OCI-M1 (cell line): ENCODE measurements at regions not wholly inside any gene's neighbourhood (a gene's known extent, or its start where the extent isn't known, plus 50 kb on each side); places are given as distances from the start of the nearest gene placed in this dataset.
"Not testable (repeated sequence)": the region's sequence is repeated elsewhere in the genome, so short reads cannot be mapped to it uniquely, and the experiment has no call there.

Experiments used
- DNase-seq: peaks from one replicate; lab custom pipeline; 2025; lab: John Stamatoyannopoulos, UW

DNA sequence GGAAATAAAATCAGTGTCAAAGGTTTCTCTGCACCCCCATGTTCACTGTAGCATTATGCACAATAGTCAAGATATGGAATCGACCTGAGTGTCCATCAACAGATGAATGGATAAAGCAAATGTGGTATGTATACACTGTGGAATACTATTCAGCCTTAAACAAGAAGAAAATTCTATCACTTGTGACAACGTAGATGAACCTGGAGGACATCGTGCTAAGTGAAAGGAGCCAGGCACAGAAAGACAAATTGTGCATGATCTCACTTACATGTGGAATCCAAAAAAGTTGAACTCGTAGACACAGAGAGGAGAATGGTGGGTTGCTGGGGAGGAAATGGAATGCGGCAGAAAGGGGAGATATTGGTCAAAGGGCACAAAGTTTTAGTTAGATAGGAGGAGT lies 136.3 kb upstream of the ESR1 start:
- DNase-seq, result no peak

DNA sequence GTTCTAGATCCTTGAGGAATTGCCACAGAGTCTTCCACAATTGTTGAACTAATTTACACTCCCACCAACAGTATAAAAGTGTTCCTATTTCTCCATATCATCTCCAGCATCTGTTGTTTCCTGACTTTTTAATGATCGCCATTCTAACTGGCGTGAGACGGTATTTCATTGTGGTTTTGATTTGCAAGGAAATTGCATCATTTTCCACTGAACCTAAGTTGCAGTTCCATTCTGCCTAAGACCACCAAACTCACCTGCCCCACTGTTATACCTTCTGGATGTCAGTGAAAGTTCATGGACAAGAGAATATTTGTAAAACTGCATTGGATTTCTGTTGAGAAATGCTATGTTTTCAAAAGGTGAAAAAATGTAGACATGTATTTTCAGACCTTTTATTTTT lies 132.9 kb upstream of the ESR1 start:
- no peak for DNase-seq

DNA sequence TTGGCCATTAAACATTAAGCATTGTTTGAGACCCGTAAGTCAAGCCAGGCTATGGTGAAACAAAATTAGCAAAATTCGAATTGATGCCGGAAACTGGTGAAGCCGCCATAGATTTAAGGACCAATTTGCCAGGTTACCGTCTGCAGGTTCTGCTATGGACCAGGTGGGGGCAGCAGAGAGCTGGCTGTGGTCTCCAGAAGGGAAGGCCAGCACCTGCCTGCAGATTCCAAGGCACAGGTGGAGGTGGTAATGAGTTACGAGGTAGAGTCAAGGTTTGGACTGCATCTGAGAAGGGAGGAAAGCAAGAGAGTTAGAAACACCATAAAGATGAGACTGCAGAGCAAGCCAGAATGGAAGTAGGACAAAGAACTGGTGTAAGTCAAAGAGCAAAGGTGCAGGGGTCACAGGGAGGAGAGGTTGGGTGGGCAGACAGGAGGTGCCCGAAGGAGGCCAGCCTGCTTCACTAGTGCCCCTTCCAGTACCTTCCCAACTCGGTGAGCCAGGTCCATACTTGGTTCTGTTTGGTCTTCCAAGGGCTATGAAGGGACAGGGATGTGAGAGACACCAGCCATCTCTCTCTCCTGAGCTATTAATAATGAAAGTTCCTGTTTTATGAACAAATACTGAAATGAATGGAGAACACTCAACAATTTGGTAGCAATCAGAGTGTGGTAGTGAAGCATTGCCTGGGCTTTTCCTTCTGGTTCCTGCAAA lies 131.6 kb upstream of the ESR1 start:
- peak; percentile 49 for DNase-seq

DNA sequence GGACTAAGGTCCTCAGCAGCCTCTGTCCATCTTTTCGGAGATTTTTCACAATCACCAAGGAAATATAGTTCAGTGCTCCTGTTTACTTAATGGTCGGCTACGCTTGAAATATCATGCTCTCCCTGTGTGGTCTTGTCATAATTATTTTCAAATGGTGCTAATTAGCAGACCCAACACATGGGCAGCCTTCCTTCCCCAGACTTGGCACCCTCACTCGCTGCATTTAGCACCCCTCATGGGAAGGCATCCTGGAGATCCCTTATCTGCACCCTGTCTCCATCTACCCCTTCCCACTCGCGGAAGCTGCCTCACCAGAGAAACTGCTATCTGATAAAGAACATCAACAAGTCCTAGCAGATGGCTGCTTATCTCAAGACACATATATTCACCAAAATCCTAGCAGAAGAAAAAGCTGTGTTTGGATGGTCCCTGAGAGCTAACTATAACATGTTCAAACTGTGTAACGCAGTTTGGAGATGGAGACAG lies 131.0 kb upstream of the ESR1 start:
- no peak for DNase-seq

DNA sequence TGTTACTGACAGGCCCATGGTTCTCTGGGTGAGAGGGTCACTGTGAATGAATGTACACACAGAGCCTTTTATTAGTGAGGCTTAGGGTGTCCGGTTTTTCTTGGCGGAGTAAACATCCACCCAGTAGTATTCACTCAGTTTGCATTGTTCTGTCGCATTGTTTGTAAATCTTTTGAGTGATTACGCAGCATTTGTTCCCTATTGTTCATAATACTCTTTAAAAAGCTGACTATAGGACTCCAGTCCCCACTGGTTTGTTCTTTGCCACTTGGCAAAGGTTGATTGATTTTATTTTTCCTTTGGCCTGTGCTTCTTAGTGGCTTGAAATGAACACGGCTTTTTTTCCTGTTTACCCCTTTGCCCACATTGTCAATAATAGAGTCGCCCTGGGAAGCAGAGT lies 130.1 kb upstream of the ESR1 start:
- no peak for DNase-seq

DNA sequence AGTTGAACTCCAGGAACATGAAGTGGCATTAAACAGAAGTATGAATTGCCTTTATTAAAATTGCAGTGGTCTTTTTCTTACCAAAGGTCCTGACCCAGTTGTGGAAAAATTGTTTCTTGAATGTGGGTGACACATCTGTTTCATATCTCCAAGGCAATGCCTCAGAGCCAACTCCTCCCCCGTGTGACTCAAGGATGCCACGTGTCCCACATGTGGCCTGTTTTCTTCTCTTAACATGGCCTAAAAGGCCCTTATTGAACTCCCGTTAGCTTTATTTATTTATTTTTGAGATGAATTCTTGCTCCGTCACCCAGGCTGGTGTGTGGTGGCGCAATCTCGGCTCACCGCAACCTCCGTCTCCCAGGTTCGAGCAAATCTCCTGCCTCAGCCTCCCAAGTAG lies 128.4 kb upstream of the ESR1 start:
- peak; percentile 10 for DNase-seq

DNA sequence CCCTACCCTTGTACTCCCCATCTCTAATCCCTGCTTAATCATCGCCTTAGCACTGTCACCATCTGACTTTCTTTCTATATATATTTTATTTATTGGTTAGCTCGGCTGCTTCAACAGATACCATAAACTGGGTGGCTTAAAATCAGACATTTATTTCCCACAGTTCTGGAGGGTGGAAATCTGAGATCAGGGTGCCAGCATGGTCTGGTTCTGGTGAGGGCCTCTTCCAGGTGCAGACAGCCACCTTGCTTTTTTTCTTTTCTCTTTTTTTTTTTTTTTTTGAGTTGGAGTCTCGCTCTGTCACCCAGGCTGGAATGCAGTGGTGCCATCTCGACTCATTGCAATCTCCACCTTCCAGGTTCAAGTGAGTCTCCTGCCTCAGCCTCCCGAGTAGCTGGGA lies 127.5 kb upstream of the ESR1 start:
- DNase-seq, result no peak

DNA sequence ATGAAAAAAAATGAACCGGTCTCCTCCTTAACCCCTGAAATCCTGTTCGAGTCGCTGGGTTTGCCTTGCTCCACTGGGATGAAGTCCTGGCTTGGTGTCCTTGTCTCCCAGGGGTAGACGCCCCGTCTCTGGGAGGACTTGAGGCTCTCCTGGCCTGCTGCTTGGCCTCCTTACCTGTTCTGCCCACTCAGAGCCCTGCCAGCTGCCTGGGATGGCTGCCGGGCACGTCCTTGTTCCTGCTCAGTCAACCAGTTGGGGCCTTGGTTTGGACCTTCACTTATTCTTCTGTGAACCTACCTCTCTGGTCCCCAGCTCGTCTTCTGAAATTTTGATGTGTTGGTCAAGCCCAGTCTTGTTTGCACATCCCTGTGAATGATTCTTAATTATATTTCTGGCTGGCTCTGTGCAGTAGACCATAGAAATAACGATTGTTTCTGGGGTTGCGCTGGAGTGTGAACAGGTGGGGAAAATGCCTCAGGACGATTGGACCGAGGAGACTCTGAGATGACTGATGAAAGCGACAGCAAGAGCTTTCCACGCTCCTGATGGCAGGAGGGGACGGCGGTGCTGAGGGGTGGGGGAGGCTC lies 126.5 kb upstream of the ESR1 start:
- no peak for DNase-seq

DNA sequence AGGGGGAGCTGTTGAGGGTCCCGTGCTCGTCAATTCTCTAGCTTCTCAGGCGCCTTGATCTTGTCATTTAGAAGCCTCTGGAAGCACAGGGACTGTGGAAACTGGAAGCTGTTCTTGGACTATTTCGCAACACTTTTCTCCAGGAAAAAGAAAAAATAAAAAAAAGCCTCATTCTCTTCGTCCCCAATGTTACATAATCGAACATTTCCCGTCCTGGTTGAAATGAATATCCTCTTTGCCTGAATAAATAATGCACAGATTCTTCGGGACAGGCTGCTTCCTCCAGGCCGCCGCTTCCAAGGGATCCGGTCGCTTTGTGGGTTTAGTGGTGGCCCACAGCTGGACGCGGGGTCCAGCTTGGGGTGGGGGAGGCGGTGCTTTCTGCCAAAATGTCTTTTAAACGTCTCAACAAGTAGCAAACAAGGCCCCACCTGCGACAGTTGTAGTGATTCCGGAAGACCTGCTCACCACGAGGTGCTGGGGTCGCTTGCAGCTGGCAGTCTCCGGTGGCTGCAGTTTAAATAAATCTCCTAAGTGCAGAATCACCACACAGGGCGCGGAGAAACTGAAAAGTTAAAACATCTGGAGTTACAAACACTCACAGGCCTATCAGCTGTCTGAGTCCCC lies 125.9 kb upstream of the ESR1 start:
- peak; percentile 6 for DNase-seq

DNA sequence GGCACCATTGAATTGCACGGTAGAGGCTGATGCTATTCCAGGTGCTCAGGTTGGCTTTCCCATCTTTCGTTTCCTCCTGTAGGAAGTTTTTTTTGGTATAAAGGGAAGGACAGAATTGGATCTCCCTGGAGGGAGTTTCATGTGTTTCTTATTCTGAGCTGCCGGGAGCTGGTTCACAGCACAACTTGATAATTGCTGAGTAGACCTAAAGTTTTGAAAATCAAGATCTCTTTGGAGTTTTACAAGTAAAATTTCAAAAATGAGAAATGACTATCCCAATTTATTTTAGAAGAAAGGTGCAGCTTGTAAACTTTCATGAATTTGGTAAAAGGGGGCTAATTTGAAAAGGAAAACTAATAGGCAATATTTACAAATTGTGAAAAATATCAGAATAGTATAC lies 125.2 kb upstream of the ESR1 start:
- no peak for DNase-seq

DNA sequence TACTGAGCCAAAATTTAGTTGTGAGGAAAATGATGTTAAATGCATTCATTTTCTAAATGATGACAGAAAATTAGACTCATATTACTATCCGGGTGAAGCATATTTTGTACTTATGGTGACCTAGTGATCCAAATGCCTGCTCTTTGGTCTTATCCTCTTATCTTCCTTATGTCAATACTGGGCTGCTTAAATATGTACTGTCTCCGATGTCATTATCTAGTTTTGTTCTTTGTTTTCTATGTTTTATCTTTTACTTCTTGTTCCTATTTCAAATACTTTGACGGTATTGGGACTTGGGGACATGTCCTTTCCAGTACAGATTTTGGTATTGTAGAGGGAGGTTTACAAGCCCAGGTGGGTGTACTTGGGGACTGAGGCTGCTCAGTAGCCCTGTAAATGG lies 124.6 kb upstream of the ESR1 start:
- DNase-seq, result no peak

DNA sequence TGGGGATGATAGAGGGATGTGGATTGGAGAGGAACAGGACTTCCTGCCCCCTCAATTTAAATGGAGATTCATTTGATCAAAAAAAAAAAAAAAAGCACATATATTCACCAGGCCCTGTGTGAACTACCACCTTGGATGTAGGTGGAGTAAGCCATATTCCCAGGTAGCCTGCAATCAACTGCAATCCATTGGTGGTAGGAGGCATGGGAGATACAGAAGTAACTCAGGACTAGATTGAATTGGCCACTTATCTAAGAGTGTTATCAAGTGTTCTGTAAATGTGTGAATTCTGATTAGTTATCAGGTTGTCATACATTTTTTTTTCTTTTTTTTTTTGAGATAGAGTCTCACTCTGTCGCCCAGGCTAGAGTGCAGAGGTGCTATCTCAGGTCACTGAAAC lies 124.1 kb upstream of the ESR1 start:
- no peak for DNase-seq

DNA sequence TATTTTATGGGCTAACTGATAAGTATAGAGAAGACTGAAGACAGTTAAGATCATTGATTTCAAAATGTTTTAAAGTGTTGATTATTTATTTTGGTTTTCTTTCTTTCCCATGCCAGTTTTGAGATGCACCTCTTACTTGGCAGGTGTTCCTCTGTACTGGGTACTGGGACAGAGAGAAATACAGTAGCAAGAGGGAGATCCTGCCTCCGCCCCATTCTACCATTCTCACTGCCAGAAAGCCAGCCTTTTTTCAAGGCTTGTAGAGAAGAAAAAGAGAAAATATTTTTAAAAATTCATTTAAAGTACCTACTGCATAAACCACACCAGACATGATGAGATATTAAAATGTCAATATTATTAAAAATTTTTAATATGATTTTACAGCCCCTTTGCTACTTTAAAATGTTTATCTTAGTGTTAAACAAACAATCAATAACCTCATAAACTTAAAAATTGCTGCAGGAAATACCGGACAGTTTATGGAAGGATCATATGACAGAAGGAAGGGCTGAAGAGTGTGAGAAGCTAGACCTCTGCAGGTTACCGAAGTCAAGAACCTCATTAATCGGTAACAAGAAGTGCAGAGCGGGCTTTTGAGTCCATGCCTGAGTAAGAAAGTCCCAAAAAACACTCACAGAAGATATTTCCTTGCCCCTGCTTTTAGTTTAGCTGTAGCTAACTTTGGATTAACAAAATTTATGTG lies 117.8 kb upstream of the ESR1 start:
- DNase-seq, result no peak

DNA sequence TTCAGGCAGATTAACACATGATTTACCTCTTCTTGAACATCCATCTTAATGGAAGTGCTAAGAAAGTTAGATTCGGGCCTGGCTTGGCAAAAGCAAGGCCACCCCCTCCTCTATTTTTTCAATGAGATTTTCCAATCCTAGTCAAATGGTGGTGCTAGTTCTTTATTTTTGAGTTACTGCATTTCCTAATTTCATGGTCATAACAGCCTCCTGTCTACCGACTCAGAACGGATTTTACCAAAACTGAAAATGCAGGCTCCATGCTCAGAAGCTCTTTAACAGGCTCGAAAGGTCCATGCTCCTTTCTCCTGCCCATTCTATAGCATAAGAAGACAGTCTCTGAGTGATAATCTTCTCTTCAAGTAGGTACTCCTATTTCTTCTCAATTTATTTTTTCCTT lies 117.2 kb upstream of the ESR1 start:
- peak; percentile 66 for DNase-seq

DNA sequence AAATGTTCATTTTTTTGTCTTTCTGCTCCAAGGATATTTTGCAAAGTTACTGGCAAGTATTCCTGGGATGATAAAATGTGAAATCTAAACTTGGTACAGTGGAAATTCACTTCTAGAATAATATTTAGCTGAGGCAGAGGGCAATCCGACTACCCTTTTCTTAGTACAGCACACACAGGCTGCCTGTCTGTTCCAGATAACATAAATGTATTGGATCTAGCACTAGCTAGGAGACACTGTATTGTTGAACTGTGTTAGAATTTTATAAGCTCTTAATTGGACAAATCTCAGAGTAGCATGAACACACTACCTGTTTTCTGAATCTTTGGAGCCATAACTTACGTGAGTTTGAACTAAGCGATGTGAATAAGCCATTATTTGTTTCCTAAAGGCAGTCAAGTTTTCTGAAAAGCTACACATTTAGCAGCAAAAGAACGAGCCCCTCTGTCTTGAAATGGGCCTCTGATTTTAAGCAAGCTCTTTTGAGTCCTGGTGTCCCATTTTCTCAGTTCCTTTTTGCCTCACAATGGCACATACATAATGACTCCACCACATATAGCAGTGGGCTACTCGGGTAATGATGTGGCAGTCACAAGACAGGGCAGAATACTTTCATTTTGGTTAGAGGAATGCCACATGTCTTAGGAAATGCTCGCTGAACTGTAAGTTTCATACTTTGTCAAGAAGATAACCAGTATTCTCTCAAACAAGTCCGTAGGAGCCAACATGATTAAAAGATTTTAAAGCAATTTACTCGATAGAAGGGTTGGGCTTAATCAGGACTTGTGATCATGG lies 116.5 kb upstream of the ESR1 start:
- DNase-seq, result peak; percentile 58

DNA sequence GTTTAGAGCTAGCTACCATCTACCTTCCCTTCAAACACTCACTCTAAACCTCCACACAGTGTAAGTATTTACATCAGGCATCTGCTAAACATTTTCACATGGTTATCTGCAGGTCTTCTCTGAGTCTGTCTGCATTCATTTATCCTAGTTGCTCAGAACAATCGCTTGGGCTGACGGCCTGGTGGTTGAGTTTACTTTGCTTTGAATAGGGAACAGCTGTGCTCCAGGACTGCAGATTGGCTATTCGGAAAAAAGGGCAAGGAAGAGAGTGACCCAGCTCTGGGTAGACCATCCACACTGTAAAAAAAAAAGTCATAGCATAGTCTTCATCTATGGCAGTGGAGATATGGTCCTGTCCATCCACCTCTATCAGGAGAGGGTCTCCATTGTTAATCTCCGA lies 115.3 kb upstream of the ESR1 start:
- DNase-seq, result no peak

DNA sequence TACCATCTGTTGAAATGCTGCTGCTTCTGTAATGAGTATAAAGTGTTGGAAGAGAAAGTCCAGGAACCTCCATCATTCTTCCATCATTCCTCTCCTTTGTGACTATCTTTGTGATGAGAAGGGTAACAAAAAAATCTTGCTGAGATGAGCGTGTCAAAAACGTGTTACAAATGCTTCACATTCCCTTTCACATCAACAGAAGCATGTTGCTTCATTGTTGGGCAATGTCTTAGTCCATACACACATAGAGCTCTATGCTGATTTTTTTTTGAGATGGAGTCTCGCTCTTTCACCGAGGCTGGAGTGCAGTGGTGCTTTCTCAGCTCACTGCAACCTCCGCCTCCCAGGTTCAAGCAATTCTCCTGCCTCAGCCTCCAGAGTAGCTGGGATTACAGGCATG lies 114.1 kb upstream of the ESR1 start:
- no peak for DNase-seq

DNA sequence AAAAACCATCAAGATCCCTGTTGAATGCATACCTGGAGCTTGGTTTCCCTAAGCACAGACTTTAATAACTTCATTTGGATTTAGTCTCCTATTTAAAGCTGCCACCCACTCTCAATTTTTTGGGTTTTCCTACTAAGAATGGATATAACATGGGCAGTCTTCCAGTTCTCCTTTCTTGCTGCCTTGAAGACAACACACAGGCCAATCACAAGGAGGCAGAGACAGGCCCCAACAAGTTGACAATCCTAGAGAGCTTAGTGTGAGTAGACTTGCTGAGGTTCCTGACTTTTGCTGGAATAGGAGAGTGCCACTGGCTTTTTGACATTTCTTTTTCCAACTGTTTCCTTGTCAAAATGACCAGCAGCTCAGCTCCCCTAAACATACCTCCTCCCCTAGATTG lies 112.3 kb upstream of the ESR1 start:
- DNase-seq, result no peak

DNA sequence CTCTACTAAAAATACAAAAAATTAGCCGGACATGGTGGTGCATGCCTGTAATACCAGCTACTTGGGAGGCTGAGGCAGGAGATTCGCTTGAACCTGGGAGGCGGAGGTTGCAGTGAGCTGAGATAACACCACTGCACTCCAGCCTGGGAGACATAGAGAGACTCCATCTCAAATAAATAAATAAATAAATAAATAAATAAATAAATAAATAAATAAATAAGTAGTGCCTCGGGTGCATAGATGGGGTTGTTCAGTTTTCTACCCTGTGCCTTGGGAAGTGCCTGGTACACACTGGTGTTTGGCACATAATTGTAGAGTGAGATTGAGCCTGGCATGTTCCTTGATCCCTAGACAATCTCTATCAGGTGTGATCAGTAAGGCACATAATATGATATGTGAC lies 111.2 kb upstream of the ESR1 start:
- DNase-seq, result not testable (repeated sequence)

DNA sequence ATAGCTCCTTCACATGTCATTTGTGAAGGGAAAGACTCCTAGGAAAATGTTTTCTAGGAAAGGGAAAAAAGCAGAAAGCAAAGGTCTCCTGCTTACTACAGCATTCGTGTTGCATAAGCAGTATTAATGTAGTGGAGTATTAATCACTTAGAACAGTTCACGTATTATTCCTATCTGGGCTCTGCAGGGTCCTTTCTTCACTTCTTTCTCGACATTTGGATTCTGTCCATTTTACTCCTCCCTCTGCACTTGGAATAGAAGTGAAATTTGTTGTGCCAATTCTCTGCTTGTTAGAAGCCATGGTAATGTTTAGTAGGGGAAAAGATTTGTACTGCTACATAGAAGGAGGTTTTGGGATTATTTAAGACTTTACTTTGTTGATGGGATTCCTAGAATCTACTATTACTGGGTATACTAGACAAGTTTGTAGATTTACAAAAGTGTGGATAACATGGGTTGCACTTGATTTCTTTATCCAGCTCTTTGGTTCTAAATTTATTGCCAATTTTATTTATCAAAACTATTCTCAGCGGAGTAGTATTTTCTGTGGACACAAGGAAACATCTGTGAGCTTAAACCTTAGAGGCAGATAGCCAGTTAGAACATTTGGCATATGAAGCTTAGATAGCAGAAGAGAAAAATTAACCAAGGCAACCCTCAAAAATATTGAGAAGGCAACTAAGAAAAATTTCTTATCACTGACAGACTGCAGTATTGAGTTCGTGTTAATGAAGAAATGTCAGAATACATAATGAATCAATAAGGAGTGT lies 108.4 kb upstream of the ESR1 start:
- DNase-seq, result no peak

DNA sequence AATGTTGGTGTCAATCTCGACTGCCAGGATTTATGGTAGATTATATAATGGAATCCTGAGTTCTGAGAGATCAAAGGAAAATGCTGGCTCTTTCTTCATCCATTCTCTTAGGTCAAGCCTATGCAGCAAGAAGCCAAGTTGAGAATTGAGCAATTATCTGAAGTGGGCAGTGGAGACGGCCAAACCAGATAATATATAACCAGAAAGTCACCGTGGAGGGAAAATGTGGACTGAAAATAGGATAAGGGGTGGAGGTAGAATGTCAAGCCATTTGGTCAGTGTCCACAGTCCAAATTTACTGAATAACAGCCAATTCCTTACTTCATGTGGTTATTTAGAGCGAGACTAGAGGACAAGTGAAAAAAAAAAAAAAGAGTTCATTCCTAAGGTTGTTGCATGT lies 107.8 kb upstream of the ESR1 start:
- no peak for DNase-seq
